ENCODE measurements at regions not wholly inside any gene's neighbourhood (a gene's known extent, or its start where the extent isn't known, plus 50 kb on each side); places are given as distances from the start of the nearest gene placed in this dataset.

DNA sequence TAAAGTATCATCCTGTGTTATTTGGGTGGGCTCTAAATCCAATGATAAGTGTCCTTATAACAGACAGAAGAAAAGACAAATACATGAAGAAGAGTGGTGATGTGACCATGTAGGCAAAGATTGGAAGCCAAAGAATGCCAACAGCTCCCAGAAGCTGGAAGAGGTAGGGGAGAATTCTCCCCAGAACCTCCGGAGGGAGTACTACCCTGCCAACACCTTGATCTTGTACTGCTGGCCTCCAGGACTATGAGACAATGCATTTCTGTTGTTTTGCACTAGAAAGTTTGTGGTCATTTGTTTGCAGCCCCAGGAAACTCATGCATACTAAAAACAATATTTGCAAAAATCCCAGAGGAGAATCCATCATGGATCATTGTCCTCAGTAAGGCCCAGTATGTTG, 115.0 kb upstream of the ARHGAP20 start:
- no peak for DNase-seq
- no peaks in the 10 kb centered on the region for H3K9me3 ChIP-seq (ENCODE audit: severe bottlenecking)
- TF ChIP-seq, protein P1, sequence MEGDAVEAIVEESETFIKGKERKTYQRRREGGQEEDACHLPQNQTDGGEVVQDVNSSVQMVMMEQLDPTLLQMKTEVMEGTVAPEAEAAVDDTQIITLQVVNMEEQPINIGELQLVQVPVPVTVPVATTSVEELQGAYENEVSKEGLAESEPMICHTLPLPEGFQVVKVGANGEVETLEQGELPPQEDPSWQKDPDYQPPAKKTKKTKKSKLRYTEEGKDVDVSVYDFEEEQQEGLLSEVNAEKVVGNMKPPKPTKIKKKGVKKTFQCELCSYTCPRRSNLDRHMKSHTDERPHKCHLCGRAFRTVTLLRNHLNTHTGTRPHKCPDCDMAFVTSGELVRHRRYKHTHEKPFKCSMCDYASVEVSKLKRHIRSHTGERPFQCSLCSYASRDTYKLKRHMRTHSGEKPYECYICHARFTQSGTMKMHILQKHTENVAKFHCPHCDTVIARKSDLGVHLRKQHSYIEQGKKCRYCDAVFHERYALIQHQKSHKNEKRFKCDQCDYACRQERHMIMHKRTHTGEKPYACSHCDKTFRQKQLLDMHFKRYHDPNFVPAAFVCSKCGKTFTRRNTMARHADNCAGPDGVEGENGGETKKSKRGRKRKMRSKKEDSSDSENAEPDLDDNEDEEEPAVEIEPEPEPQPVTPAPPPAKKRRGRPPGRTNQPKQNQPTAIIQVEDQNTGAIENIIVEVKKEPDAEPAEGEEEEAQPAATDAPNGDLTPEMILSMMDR (IDR thresholded peaks at IDR 0.05; ENCODE audit: low read depth, low read length) = no peak
- H3K27ac ChIP-seq = no peak overlapping the region
- no peaks in the 10 kb centered on the region for H3K27me3 ChIP-seq (ENCODE audit: insufficient read depth, low read depth, severe bottlenecking)
- no peak overlapping the region for H3K4me3 ChIP-seq (ENCODE audit: low read depth, low read length)
- no peaks in the 10 kb centered on the region for H3K36me3 ChIP-seq

DNA sequence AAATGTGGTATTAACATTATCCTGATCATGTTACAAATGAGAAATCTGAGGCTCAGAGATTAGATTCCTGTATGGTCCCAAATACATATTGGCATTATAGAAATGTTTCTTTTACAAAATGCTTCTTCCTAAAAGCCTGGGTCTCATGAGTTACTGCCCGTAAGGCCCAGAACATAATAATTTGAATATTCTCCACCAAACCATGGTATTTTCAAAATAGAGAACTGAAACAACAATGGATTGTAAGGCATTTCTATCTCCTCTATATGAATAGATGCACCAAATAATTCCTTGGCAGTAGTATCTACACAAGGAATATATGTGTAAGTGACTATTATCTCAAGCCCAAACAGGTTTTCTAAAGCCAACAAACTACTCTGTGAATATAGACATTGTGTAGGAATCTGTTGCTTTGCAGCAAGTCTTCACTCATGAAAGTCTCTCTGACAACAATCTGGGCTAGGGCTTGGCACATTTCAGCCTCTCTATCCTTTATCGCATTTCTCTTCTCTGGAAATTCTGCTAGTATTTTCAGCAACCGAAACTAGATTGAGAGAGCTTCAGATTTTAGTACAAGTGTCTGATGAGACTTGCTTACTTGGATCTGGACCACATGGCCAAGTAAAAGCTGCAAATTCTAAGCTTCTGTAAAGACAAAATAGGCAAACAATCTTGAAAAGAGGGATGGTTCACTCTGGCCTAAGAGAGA, 112.8 kb upstream of the ARHGAP20 start:
- TF ChIP-seq, protein P1 (IDR thresholded peaks at IDR 0.05; ENCODE audit: low read depth, low read length) = no peak
- no peak for DNase-seq
- H3K36me3 ChIP-seq = no peaks in the 10 kb centered on the region
- H3K27me3 ChIP-seq (ENCODE audit: insufficient read depth, low read depth, severe bottlenecking) = no peaks in the 10 kb centered on the region
- no peak overlapping the region for H3K27ac ChIP-seq
- no peaks in the 10 kb centered on the region for H3K9me3 ChIP-seq (ENCODE audit: severe bottlenecking)
- no peak overlapping the region for H3K4me3 ChIP-seq (ENCODE audit: low read depth, low read length)

DNA sequence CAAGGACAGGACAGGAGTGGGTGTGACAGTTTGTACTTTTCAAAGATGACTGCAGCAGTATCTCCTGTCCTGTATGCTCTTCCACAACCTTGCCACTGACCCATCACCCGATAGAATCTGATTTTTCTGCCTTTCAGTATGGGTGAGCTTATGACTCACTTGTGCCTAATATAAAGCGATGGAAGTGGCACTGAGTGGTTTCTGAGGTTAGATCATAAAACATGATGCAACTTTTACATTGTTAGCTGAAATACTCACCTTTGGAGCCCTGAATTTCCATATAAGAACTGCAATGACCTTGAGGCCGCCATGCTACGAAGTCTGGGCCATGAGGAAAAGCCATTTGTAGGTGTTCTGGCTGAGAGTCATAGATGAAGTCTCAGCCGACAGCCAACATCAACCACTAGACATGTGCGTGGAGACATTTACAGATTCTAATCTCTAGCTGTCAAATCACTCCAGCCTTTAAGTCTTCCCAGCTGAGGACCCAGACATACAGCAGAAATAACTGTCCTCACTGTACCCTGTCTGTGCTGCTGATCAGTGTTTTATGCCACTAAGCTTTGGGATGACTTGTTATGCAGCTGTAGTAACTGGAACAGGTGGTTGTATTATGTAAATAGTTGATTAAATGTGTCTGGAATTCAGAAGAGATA, 105.9 kb upstream of the ARHGAP20 start:
- TF ChIP-seq, protein P1 (IDR thresholded peaks at IDR 0.05; ENCODE audit: low read depth, low read length) = no peak
- no peaks in the 10 kb centered on the region for H3K36me3 ChIP-seq
- H3K9me3 ChIP-seq (ENCODE audit: severe bottlenecking) = peaks cover 3% of the 10 kb centered on the region
- H3K27me3 ChIP-seq (ENCODE audit: insufficient read depth, low read depth, severe bottlenecking) = no peaks in the 10 kb centered on the region
- DNase-seq = no peak
- H3K4me3 ChIP-seq (ENCODE audit: low read depth, low read length) = no peak overlapping the region
- no peak overlapping the region for H3K27ac ChIP-seq

DNA sequence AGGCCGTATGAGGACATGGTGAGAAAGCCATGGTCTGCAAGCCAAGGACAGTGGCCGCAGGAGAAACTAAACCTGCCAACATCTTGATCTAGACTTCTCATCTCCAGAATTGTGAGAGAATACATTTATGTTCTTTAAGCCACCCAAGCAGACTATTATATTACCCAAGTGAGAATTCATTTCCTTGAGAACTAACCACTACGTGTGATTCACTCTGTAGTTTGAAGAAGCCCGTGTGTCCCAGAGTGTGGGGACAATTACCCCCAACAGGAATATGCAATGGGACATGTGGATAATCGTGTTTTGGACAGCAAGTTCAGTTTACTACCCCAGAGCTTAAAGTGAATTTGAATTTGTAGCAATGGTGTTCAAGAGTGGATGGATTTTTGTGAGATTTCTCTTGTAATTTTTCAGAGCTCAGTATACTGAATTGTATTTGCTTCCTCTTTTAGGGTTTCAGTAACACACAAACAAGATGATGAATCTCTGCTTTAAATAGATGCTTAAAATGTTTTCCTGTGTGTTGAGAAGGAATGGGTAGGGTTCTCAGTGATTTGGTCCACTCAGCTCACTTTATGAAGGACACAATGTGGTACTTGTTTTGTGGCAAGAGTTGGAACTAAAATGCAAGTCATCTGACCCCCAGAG, 100.0 kb upstream of the ARHGAP20 start:
- TF ChIP-seq, protein P1 (IDR thresholded peaks at IDR 0.05; ENCODE audit: low read depth, low read length) = no peak
- H3K27ac ChIP-seq = no peak overlapping the region
- no peaks in the 10 kb centered on the region for H3K36me3 ChIP-seq
- no peak overlapping the region for H3K4me3 ChIP-seq (ENCODE audit: low read depth, low read length)
- no peak for DNase-seq
- H3K27me3 ChIP-seq (ENCODE audit: insufficient read depth, low read depth, severe bottlenecking) = no peaks in the 10 kb centered on the region
- H3K9me3 ChIP-seq (ENCODE audit: severe bottlenecking) = peaks cover 3% of the 10 kb centered on the region

DNA sequence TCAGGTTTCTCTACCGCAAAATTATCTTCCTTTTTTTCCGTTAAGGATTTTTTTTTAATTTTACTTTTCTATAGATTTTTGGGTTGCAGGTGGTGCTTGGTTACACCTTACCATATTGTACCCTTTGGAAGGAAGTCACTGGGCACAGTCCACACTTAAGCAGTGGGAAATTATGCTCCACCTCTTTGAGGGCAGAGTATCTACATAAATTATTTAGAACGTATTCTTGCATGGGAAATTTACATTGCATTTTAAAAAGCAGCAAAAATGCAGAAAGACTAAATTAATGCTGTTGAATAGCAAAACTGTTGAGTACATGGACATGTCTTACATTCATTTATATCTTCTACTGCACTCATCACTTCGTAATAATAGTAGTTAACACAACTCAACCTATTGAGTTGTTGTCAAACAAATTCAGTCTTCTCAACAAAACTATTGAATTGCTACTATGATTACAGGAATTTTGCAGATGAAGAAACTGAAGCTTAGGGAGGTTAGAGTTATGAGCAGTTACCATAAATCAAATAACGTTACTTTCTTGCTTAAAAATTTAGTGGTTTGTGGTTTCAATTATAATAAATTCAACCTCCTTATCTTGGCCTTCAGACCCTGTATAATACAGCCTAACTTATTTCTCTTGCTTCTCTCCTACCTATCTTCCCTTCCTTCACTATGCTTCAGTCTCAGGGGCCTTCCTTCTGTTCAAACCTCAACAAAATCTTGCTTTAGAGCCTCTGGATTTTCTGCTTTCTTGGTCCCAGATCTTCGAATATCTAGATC, 97.4 kb upstream of the ARHGAP20 start:
- H3K27me3 ChIP-seq (ENCODE audit: insufficient read depth, low read depth, severe bottlenecking) = no peaks in the 10 kb centered on the region
- H3K36me3 ChIP-seq = no peaks in the 10 kb centered on the region
- H3K9me3 ChIP-seq (ENCODE audit: severe bottlenecking) = no peaks in the 10 kb centered on the region
- H3K27ac ChIP-seq = no peak overlapping the region
- no peak for DNase-seq
- TF ChIP-seq, protein P1 (IDR thresholded peaks at IDR 0.05; ENCODE audit: low read depth, low read length) = no peak
- H3K4me3 ChIP-seq (ENCODE audit: low read depth, low read length) = no peak overlapping the region
